ENCODE measurements at regions not wholly inside any gene's neighbourhood (a gene's known extent, or its start where the extent isn't known, plus 50 kb on each side); places are given as distances from the start of the nearest gene placed in this dataset.

DNA sequence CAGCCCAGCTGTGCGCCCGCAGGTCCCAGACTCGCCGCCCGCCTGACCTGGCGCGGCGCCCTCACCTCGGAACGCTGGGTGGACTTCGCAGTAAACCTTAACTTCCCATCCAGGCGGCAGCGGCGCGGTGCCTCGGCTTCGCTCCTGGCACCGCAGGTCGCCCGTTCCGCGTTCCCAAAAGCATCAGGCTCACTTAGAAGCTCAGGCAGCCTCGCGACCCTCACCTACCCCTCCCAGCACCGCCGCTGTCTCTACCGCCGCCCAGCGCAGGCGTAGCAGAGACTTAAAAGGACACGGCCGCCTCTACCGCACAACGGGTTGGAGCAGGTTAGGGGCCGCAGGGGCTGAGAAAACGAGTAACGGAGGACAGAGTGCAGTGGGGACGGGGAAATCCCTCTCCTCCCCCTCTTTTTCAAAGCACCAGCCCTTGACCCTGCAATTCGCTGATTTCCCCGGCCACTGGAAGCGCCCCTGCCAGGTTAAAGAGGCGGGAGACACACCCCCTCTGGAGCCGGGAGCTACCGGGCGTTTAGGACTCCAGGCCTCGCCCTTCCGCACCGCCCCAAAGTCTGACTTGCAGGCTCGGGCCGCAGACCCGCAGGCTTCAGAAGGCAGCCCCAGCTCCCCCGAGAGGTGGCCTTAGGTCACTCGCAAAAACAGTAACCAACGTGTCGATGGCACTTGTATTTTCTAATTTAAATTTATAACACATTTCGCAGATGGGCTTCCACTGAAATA, 328.5 kb downstream of the FAM72C start:
- TF ChIP-seq, protein P1, sequence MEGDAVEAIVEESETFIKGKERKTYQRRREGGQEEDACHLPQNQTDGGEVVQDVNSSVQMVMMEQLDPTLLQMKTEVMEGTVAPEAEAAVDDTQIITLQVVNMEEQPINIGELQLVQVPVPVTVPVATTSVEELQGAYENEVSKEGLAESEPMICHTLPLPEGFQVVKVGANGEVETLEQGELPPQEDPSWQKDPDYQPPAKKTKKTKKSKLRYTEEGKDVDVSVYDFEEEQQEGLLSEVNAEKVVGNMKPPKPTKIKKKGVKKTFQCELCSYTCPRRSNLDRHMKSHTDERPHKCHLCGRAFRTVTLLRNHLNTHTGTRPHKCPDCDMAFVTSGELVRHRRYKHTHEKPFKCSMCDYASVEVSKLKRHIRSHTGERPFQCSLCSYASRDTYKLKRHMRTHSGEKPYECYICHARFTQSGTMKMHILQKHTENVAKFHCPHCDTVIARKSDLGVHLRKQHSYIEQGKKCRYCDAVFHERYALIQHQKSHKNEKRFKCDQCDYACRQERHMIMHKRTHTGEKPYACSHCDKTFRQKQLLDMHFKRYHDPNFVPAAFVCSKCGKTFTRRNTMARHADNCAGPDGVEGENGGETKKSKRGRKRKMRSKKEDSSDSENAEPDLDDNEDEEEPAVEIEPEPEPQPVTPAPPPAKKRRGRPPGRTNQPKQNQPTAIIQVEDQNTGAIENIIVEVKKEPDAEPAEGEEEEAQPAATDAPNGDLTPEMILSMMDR (IDR thresholded peaks at IDR 0.05) = no peak
- CTCF ChIA-PET = no interaction called here
- Mint-ChIP-seq H3K27me3 (peaks cover 33% of the 10 kb centered on the region), H3K4me1 (no peaks in the 10 kb centered on the region), H3K36me3 (ENCODE audit: low read depth) (no peaks in the 10 kb centered on the region), H3K4me3 (no peak overlapping the region), H3K27ac (no peak overlapping the region), H3K9me3 (no peaks in the 10 kb centered on the region)
- intact Hi-C loops (cut with micrococcal nuclease) = no loop called here
- DNase-seq (no peak), ATAC-seq (ENCODE audit: low read depth) (no peak)
- POLR2A ChIA-PET = no interaction called here

DNA sequence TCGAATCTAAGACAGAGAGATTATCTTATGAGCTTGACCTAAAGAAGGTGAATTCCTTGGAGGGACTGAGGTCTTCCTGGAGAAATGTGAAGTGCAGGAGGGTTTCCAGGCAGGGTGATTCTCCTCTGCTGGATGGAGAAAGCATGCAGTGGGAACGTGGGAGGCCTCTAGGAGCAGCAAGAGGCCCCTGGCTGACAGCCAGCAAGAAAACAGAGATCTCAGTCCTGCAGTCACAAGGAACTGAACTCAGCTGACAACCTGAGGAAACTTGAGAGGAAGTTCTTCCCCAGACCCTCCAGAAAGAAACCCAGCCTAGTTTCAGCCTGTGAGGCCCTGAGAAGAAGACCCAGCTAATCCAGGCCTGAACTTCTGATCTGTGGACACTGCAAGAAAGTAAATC, 345.9 kb downstream of the FAM72C start:
- Mint-ChIP-seq H3K9me3 (no peaks in the 10 kb centered on the region), H3K27ac (no peak overlapping the region), H3K4me1 (no peaks in the 10 kb centered on the region), H3K4me3 (no peak overlapping the region), H3K27me3 (peaks cover 10% of the 10 kb centered on the region), H3K36me3 (ENCODE audit: low read depth) (no peaks in the 10 kb centered on the region)
- ATAC-seq (ENCODE audit: low read depth) (no peak), DNase-seq (no peak)
- ChIA-PET CTCF (no interaction called here), POLR2A (no interaction called here)
- TF ChIP-seq, protein P1 (IDR thresholded peaks at IDR 0.05) = no peak
- intact Hi-C loops (cut with micrococcal nuclease) = no loop called here

DNA sequence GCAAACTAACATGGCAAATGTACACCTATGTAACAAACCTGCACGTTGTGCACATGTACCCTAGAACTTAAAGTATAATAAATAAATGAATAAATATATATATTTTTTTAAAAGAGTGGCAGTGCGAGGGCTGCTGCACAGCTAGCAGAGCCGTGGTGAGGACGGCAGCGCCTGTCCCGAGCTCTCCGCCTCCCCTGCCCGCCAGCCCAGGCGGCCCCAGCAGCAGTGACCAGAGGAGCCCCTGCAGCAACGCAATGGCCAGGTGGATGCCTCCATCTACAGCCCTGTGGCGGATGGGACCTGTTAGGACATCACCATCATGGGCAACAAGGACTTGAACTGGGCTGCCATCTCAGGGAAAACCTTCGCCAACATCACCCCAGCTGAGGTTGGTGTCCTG, 351.9 kb downstream of the FAM72C start:
- no peaks in the 10 kb centered on the region for H3K9me3 Mint-ChIP-seq
- POLR2A ChIA-PET = no interaction called here
- no peak for DNase-seq
- no peak overlapping the region for H3K27ac Mint-ChIP-seq
- H3K27me3 Mint-ChIP-seq = peaks cover 5% of the 10 kb centered on the region
- no peaks in the 10 kb centered on the region for H3K4me1 Mint-ChIP-seq
- no peaks in the 10 kb centered on the region for H3K36me3 Mint-ChIP-seq (ENCODE audit: low read depth)
- TF ChIP-seq, protein P1 (IDR thresholded peaks at IDR 0.05) = no peak
- CTCF ChIA-PET = no interaction called here
- no peak for ATAC-seq (ENCODE audit: low read depth)
- no peak overlapping the region for H3K4me3 Mint-ChIP-seq
- intact Hi-C loops (cut with micrococcal nuclease) = no loop called here

DNA sequence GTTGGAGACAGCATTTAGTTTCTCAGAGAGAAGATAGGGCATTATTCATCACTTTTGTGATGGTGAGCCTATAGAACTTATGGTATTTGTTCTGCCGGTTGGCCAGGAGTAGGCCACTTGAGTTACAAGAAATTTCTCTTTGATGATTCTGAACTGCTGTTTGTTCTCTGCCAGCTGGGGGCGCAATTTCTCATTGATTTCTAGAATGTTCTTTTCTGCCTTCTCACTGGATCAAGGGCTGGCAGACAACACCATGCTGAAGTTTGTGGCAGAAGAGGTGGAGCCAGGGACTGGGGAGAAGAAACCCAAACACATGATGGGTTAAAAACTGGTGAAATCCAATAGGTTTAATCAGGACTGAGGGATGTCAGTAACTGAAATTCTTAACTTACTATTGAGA, 360.6 kb downstream of the FAM72C start:
- DNase-seq = no peak
- TF ChIP-seq, protein P1 (IDR thresholded peaks at IDR 0.05) = no peak
- intact Hi-C loops (cut with micrococcal nuclease) = no loop called here
- Mint-ChIP-seq H3K27me3 (peaks cover 3% of the 10 kb centered on the region), H3K36me3 (ENCODE audit: low read depth) (no peaks in the 10 kb centered on the region), H3K4me3 (no peak overlapping the region), H3K9me3 (no peaks in the 10 kb centered on the region), H3K4me1 (no peaks in the 10 kb centered on the region), H3K27ac (no peak overlapping the region)
- ChIA-PET CTCF (no interaction called here), POLR2A (no interaction called here)
- ATAC-seq (ENCODE audit: low read depth) = no peak

DNA sequence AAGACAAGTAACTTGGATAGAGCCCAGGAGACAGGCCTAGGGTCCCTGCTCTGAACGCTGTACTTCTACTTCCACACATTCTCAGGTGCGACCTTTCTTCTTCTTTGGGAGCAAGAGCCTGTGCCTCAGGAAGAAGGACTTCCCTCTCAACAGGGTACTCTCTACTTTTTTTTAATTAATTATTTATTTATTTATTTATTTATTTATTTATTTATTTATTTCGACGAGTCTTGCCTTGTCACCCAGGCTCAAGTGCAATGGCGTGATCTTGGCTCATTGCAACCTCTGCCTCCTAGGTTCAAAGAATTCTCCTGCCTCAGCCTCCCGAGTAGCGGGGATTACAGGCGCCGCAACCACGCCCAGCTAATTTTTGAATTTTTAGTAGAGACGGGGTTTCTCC, 361.6 kb downstream of the FAM72C start:
- Mint-ChIP-seq H3K4me1 (no peaks in the 10 kb centered on the region), H3K27me3 (peaks cover 3% of the 10 kb centered on the region), H3K36me3 (ENCODE audit: low read depth) (no peaks in the 10 kb centered on the region), H3K9me3 (no peaks in the 10 kb centered on the region), H3K27ac (no peak overlapping the region), H3K4me3 (no peak overlapping the region)
- ChIA-PET CTCF (no interaction called here), POLR2A (no interaction called here)
- intact Hi-C loops (cut with micrococcal nuclease) = no loop called here
- no peak for ATAC-seq (ENCODE audit: low read depth)
- TF ChIP-seq, protein P1 (IDR thresholded peaks at IDR 0.05) = no peak
- no peak for DNase-seq
